GM12892 (cell line): ENCODE measurements at regions not wholly inside any gene's neighbourhood (a gene's known extent, or its start where the extent isn't known, plus 50 kb on each side); places are given as distances from the start of the nearest gene placed in this dataset.

Experiments
- POLR2A ChIP-seq: IDR thresholded peaks from 2 replicates; pipeline ENCODE4 v1.6.1; 2011; ENCODE audit warnings: low read depth, low read length, control low read depth
- POLR2AphosphoS5 ChIP-seq: IDR thresholded peaks from 2 replicates; pipeline ENCODE4 v1.6.1; 2011; ENCODE audit warnings: low read depth, low read length, control low read depth

DNA sequence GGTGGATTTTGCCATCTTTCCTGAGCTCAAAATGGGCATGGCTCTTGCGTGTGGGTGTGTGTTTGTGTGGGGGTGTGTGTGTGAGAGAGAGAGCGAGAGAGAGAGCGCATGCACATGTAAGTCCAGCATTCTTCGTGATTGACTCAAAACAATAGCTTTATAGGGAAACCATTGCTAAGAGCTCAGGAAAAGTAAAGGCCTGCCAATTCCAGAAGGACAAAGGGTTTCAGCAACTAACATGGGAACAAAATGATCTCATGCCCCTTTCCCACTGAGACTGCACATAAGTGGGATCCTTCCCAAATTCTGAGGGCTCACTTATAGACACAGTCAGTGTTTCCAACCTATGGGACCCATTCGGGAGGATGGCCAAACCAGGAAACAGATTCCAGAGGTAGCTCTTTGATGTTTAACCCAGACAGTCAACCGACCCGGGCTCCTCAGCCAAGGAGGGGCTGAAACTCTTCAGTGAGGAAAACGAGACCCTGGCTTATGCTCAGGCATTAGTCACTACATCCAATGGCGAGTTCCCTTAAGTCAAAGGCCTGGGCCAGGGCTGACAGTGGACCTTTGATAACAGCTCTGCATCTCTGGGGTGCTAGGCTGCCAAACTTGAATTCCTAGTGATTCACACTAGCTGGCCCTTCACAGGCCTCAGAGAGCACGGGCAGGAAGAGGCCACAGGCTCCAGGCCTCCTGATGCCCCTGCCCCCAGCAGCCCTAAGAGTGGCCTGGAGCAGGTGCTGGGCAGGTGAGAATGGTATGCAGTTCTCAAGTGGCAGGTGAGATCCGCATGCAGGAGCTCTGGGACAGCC, 305.0 kb upstream of the C2CD4B start:
- TF ChIP-seq POLR2AphosphoS5 (no peak), POLR2A (no peak)
